ENCODE measurements at regions not wholly inside any gene's neighbourhood (a gene's known extent, or its start where the extent isn't known, plus 50 kb on each side); places are given as distances from the start of the nearest gene placed in this dataset.

GRCh38 chr11:38296211-38296776 is 1698.3 kb upstream of the RAG2 start:
- intact Hi-C loops (cut with micrococcal nuclease; ENCODE audit: unreplicated experiment): no loop called here
- BruUV-seq (replicated peaks): no TSS peak
- no peaks in the 10 kb centered on the region for H3K36me3 ChIP-seq (replicated peaks in 1 of 2; ENCODE audit: control insufficient read depth in 1 of 2, insufficient read depth in 2 of 2, low read length in 2 of 2)
- no peak overlapping the region for H3K27ac ChIP-seq (ENCODE audit: extremely low read length, insufficient read depth, low read length)
- H2AFZ ChIP-seq (ENCODE audit: low read length): no peak overlapping the region
- H3K9ac ChIP-seq (ENCODE audit: insufficient read depth, low read depth, low read length): no peak overlapping the region
- ATAC-seq (no peak), DNase-seq (ENCODE audit: low spot score) (no peak), FAIRE-seq (no peak)
- no peaks in the 10 kb centered on the region for H3K79me2 ChIP-seq (ENCODE audit: insufficient read depth, low read length)
- no peak overlapping the region for H3K4me3 ChIP-seq (replicated peaks in 1 of 3; ENCODE audit: insufficient read depth in 1 of 3, low read depth in 2 of 3, low read length in 3 of 3)
- H3K4me1 ChIP-seq (ENCODE audit: insufficient read depth, low read length): no peaks in the 10 kb centered on the region
- CTCF ChIA-PET (ENCODE audit: low intra/inter-chr PET ratio, low total read pairs): no interaction called here
- in situ Hi-C loops (cut with HindIII; ENCODE audit: extremely low pct_ligation_motif_present, low pct_unique_long_range_greater_than_20kb): no loop called here
- H4K20me1 ChIP-seq (ENCODE audit: insufficient read depth, low read length): no peaks in the 10 kb centered on the region
- 84% methylated on average over 16 of the region's 33 CpGs for WGBS (ENCODE audit: low lambda C conversion rate)
- H3K27me3 ChIP-seq (ENCODE audit: control insufficient read depth in 1 of 2, insufficient read depth in 2 of 2, low read length in 2 of 2): no peaks in the 10 kb centered on the region; a peak in 1 of 5 replicates
- no peak overlapping the region for H3K4me2 ChIP-seq (ENCODE audit: low read depth, low read length)
- TF ChIP-seq ZNF317 (CRISPR knock-in tag; IDR thresholded peaks at IDR 0.05) (no peak), SRSF1 (optimal IDR thresholded peaks at IDR 0.05; ENCODE audit: low read depth, low read length) (no peak), IRF2 (CRISPR knock-in tag; IDR thresholded peaks at IDR 0.05) (no peak), GFI1 (CRISPR knock-in tag; IDR thresholded peaks at IDR 0.05; ENCODE audit: borderline replicate concordance) (no peak), FOXA3 (CRISPR knock-in tag; IDR thresholded peaks at IDR 0.05) (no peak), MEIS1 (CRISPR knock-in tag; IDR thresholded peaks at IDR 0.05; ENCODE audit: borderline replicate concordance) (no peak), REPIN1 (CRISPR knock-in tag; IDR thresholded peaks at IDR 0.05; ENCODE audit: borderline replicate concordance, low read depth) (no peak), DZIP1 (CRISPR knock-in tag; IDR thresholded peaks at IDR 0.05) (no peak), ZNF629 (CRISPR knock-in tag; conservative IDR thresholded peaks at IDR 0.05) (no peak)
- TF ChIP-seq, protein P1, sequence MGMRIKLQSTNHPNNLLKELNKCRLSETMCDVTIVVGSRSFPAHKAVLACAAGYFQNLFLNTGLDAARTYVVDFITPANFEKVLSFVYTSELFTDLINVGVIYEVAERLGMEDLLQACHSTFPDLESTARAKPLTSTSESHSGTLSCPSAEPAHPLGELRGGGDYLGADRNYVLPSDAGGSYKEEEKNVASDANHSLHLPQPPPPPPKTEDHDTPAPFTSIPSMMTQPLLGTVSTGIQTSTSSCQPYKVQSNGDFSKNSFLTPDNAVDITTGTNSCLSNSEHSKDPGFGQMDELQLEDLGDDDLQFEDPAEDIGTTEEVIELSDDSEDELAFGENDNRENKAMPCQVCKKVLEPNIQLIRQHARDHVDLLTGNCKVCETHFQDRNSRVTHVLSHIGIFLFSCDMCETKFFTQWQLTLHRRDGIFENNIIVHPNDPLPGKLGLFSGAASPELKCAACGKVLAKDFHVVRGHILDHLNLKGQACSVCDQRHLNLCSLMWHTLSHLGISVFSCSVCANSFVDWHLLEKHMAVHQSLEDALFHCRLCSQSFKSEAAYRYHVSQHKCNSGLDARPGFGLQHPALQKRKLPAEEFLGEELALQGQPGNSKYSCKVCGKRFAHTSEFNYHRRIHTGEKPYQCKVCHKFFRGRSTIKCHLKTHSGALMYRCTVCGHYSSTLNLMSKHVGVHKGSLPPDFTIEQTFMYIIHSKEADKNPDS (CRISPR knock-in tag; IDR thresholded peaks at IDR 0.05): no peak
- TF ChIP-seq, protein P2, sequence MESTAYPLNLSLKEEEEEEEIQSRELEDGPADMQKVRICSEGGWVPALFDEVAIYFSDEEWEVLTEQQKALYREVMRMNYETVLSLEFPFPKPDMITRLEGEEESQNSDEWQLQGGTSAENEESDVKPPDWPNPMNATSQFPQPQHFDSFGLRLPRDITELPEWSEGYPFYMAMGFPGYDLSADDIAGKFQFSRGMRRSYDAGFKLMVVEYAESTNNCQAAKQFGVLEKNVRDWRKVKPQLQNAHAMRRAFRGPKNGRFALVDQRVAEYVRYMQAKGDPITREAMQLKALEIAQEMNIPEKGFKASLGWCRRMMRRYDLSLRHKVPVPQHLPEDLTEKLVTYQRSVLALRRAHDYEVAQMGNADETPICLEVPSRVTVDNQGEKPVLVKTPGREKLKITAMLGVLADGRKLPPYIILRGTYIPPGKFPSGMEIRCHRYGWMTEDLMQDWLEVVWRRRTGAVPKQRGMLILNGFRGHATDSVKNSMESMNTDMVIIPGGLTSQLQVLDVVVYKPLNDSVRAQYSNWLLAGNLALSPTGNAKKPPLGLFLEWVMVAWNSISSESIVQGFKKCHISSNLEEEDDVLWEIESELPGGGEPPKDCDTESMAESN (CRISPR knock-in tag; conservative IDR thresholded peaks at IDR 0.05): no peak
- POLR2A ChIA-PET: no interaction called here
- peaks cover 42% of the 10 kb centered on the region for H3K9me3 ChIP-seq (ENCODE audit: low read length)

All from HepG2 (cell line).